Islet of Langerhans (tissue), 1 donor: ENCODE measurements at regions not wholly inside any gene's neighbourhood (a gene's known extent, or its start where the extent isn't known, plus 50 kb on each side); places are given as distances from the start of the nearest gene placed in this dataset.
A peak's percentile ranks its signal among the peaks of the same experiment; 100 is the strongest.

Experiments
- FAIRE-seq: peaks from one replicate; lab custom pipeline; 2011; peaks lifted over from hg19 to GRCh38; lab: Jason Lieb, UNC

DNA sequence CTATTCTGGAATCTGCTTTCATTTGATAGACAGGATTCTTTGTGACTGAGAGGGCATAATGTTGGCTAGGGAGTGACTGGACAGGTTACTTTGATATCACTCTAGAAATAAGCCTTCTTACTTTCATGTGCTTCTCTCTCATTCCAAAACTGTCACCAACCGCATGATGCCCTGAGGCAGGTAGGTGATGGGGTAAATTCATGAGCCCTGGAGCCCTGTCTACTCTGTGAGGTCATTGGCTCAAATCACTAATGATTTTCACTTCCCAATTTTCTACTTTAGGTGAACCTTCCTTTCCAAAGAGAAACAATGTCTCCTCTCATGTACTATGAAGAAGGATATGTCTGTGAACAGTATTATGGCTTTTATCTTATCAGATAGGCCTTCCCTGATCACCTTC, 596.7 kb downstream of the TUSC7 start:
- no peak for FAIRE-seq

DNA sequence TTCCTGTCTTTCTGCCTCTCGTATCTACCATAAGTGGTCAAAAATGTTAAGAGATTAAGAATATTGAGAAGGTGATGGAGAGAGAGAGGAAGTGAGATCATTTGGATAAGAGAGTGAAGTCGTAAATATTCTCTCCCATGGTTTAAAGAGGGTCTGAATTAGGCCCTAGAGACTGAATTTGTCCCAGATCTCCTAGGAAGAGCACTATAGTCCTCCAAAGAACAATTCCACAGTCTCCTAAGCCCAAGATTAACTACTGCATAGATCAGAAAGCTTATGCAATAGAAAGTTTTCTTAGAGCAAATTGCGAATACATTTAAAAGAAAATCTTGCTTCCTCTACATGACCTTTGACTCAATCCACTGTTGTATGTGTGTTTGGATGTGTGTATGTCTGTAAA, 598.8 kb downstream of the TUSC7 start:
- FAIRE-seq = no peak

DNA sequence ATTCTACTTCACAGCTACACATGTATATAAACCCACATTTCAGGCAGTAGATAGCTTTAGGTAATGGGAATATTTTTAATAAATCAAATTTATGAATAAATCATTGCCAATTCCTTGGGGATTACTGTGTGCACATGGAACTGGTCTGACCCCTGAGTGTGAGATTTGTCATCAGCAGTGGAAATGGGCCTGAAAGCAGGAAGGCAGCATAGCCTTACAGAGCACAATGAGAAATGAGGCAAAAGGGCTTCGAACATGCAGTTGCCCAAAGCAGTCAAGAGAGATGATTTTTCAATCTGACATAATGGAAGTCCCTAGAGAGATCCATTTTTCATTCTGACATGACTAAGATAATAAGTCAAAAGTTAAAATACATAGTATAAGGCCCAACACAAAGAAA, 599.2 kb downstream of the TUSC7 start:
- no peak for FAIRE-seq

DNA sequence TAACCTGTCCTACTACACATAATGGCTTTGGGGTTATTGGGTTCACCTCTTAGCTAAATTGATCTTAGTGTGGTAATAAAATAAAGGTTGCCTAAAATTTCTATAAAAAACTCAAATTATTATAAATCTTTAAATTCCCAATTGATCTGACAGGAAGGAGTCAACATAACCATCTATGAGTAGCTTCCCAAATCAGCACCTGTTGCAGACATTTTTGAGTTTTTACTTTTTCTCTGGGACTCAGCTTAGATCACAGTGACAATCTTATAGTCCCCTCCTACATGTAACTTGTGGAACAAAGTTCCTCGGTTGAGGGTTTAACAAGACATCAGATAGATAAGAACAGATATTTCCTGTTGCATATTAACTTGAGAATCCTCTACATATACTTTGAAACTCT, 601.0 kb downstream of the TUSC7 start:
- FAIRE-seq = no peak

DNA sequence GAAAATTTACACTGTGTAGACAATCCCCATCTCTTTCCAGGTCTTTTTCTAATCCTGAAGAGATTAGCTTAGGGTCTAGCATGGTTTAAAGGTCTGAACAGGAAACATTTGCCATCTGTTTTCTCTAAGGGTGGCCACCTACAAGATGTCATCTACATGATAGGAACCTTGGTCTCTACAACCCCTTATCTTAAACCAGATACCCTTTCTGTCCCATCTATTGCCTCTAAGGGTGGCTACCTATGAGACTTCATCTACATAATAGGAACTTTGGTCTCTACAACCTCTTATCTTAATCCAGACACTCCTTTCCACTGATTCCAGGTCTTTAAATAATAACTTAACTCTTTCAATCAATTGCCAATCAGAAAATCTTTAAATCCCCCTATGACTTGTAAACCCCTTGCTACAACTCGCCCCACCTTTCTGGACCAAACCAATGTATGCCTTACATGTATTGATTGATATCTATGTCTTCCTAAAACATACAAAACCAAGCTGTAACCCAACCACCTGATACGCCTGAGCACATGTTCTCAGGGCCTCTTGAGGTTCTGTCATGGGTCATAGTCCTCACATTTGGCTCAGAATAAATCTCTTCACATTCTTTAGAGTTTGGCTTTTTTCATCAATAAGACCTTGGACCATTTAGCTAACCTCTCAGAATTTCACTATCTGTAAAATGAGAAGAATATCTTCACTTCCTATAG, 605.0 kb downstream of the TUSC7 start:
- no peak for FAIRE-seq

DNA sequence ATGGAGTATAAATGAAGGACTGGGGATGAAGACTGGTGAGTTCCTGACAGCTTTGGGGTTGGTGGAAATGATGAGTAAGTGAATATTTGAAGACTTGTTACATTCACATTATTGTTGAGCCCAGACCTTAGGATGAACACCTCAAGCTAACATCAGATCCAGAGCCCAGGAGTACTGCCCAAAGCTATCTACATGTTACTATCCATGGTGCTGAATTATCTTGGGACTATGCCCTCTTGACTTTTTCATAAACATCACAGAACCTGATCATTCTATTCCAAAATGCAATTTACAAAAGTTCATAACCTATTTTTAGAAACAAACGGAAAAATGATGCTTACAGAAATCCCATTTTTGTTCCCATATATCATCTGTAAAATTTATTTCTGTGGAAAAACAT, 613.3 kb downstream of the TUSC7 start:
- FAIRE-seq = no peak

DNA sequence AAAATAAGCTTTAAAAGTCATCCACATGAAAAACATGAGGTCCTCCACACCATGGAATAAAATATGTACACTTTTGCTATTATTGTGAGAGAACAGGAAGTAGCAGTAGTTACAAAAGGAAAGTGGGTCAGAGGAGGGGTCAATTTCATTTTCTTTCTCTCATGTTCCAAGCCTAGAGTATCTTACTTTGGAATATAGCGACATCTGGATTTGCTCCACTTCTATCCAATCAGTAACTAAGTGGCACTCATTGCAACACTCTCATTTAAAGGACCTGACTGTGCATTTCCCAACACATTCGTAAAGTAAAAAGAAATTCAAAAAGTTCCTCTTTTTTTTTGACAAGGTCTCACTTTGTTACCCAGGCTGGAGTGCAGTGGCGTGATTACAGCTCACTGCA, 637.3 kb downstream of the TUSC7 start:
- no peak for FAIRE-seq

DNA sequence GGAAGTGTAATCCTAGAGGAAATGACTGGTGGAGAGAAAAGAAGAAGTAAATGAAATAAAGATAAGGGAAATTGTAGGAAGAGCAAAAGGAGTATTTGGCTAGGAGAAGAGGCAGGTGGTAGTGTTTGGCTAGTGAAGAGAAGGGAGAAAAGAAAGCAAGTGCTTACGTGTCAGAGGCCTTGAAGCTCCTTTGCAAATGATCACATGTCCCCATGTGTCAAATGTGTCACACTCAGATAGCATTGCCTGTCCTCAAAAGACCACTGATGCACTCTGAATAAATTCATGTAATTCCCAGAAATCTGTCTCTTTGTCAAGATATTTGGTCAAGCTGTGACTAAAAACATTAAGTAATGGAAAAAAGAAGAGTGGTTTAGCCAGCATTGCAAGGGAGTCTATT, 639.3 kb downstream of the TUSC7 start:
- no peak for FAIRE-seq

DNA sequence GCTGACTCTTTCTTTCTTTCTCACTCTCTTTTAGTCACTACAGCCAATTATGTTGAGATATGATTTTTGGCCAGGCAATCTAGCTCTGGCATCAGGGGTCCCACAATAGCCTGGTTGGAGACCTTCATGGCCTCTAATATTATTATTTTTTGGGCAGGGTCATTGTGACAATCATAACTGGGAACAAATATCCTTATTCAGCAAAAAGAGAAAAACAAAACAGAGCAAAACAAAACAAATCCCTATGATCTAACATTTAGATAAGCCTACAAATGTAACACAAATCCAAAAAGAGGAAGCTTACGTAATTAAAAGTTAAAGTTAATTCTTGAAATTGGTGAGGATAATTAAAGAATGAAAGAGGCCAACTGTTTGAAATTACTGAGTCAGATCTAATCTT, 640.0 kb downstream of the TUSC7 start:
- FAIRE-seq = no peak

DNA sequence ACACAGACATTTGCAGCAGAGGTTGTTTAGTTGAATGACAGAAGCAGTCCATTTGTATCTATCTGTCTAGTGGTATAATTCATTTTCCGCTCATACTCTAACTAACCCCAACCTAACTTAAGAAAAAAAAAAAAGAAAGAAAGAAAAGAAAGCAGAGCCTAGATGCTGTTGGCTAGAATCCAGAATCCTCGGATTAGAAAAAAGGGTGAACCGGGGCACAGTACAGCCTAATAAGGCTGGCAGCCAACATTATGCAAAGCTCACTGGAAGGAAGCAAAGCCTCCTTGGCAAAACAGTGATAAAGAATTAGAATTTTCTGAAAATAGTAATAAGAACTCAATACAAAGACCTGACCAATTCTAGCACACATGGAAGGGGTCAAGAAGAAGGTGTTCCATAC, 640.8 kb downstream of the TUSC7 start:
- no peak for FAIRE-seq

DNA sequence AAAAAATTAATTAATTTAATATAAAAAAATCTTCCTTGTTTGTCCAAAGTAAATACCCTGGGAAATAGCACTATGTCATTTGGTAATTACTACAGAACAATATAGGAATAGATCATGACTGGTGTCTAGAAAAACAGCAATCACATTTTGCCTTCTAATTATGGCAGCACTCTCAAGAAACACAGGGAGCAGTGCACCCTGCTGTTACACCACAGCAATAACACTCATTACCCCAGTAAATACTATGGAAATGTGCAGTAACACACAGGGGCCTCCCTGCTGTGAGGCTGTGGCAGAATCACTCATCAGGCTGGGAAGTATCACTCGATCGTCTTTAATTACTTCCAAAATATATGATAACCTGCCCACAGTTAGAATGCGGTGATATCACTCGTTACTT, 646.0 kb downstream of the TUSC7 start:
- peak; percentile 62 for FAIRE-seq

DNA sequence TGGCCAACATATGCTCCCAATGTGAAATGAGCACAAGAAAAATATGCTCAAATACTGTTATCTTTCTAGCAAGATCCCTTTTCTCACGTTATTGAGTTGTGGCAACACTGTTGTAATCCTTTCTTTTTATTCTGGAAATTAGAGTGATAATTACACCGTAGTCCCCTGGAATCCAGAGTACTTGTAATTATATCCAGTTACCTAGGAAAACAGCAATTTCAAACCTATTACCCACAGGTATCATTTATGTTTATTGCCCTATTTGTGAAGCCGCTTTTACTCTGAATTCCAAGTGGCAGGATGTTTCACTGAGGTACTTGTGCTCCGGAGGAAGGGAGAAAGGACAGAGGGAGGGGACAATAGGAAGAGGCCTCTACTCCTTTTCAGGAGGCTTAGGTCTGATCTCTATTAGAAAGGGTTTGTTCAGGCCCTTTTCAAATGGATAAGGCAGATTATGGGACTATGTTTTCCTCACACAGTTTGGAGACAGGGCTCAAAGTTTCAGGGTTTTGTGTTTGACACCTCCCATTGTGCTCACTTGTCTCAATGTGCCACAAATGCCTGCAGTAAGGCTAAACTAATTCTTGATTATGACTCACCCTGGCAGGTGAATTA, 646.6 kb downstream of the TUSC7 start:
- FAIRE-seq = no peak

DNA sequence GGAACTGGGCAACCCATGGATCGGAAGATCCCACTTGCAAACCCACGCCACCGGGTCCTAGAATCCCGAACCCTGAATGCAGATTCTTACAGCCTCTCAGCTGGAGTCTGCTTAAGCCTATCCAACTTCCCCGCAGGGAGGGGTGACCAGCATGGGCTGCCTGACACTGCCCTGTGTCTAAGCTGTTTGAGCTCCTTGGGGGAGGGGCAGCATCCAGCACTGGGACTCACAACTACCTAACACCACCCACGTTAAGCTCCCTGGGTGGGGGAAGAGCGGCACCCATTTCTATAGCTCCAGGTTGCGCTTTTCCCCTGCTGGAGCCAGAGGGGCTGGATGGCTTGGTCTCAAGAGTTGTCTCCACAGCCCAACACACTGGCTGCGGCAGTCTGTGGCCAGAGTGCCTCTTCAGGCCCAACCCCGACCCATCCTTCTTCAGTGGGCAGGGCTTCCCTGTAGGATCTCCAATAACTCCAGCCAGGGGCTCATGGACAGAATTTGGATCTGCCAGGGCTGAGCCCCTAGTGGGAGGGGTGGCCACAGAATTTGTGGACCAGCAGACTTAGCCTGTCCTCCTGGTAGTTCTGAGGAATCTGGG, 649.2 kb downstream of the TUSC7 start:
- FAIRE-seq = no peak

DNA sequence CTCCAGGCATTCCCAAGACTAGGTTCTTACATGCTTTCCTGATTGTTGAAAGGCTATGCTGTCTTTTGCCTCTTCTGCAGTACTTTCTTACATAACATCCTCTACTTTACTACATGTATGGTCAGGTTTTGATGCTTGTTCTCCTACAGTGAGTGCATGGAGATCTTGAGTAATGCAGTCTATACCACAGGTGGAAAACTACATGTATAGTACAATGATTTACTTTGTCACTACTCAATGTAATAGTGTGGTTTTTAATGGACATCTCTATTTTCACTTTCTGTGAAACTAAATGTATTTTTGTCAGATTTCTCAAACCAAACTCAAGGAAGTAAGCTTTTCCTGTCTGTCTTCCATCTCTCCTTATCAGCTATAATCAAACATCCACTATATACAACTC, 657.0 kb downstream of the TUSC7 start:
- no peak for FAIRE-seq

DNA sequence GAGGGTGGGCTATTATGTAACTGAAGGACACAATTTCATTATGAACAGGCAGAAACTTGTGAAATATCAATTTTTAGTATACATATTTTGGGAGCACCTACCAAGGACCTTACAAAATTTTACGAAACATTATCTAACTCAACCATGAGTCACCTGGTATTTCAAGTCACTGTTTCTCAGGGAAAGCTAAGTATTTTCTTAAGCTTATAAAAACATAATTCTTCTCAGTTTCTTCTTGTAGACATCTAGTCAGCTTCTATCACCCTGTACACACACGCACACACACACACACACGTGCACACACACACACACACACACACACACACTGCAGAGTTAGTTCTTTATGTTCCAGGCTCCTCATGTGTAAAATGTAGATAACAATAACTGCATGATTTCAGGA, 658.3 kb downstream of the TUSC7 start:
- no peak for FAIRE-seq

DNA sequence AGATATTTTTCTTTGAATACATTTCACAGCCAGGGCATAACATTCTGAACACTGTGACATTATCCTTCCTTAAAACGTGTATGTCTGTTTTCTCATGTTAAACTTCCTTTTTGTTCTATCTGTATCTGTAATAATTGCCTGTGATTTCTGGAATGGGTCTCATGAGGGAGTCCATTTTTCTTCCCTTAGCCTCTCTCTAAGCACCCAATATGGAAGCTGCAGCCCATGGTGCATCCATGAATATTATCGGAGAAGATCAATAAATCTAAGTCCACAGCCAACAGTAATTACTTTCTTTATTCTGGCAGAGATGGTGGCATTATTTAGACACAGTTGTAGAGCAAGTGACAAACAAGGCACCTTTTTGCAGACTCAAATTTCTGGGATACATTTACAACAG, 671.1 kb downstream of the TUSC7 start:
- no peak for FAIRE-seq

DNA sequence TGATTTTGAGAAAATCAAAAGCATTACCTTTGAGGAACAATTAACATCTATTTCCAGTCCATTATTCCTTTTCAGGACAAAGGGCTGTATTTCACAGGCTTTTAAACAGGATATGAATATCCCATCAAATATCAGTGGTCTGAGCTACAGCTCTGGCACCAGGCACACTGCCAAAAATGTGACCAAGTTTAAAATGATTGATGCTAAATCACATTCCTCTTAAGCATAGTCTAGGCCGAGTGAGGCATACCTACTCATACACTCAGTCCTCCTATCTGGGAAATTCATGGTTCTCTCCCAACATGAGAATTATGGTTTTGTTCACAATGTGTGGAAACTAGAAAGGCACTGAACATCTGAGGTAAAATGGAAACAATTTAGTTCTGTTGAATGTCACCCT, 683.5 kb downstream of the TUSC7 start:
- no peak for FAIRE-seq

DNA sequence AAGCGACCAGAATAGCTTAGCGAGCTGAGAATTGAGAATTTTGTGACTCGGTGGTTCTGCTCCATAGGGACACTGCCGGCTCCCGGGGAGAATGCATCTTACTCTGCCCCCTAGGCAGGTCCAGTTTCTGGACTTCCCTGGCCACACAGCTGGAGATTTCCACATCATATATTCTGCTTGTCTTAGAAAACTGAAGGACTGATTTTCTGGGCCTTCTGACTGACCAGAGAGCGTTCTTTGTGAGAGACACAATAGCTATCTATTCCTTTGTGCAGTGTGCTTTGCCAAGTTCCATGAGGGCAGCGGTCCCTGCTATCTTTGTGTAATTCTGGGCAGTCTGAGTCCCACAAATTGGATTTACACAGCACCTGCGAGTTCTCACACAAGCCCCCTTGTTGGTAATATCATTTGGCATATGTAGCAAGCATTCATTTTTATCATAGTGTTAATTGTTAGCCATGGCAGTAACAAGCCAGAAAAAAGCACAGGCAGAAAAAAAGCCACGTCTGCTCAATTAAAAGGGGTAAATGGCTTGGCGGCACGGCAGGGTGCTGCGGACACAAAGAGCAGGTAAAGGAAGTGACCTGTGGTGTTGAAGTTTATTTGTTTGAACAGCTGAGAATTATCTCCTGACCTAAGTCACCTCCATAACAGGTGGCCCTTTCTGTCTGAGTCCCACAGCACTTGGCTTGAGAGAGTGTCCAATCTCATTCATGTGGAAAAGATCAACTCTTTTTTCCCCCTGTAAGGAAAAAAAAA, 688.7 kb downstream of the TUSC7 start:
- peak; percentile 36 for FAIRE-seq

DNA sequence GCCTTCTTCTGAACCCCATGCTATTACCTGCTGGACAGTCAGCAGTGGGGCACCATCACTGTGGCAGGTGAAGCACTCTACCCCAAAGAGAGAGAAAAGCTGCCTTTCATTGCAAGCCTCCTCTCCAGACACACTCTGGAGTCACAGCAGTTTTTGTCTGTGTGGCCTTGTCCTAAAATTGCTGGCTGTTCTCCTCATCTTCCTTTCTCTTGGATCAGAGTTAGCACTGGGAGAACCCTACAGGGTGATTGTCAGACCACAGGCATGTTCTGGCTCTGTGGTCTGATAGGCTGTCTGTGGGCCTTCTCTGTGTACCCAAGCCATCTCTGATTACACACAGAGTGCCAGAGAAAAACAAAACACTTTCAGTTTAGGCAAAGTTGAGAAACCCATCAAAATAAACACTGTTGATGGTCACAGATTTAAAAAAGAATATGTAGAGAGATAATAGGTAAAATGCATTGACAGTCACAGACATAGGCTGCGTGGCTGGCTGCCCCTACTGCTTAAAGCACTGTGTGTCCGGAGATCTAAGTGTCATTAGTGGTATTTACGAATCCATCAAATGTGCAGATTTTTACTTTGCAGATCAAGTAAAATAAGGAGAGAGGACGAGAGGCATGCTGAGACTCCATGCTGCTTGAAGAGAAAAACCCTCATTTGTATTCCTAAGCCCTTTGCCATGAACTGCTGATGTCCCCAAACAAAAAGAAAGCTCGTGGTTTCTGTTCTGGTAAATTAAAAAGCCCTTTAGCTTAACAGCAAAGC, 689.9 kb downstream of the TUSC7 start:
- no peak for FAIRE-seq

DNA sequence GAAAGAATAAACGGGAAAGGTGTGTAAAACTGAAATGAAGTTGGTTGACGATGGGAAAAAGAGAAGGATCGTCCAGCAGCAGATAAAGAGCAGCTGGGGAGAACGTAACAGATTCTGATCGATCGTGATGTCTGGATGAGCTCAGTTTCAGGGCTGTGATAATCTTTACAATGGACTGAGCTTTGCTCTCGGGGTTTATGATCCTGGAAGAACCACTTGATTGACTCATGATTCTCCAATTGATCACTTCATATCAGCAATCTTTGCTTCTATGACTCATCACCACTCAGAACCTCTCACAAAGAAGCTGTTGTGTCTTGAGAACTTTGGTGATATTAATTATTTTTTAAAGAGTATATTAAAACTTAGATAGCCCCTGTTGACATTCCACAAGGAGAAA, 690.7 kb downstream of the TUSC7 start:
- FAIRE-seq = peak; percentile 24

DNA sequence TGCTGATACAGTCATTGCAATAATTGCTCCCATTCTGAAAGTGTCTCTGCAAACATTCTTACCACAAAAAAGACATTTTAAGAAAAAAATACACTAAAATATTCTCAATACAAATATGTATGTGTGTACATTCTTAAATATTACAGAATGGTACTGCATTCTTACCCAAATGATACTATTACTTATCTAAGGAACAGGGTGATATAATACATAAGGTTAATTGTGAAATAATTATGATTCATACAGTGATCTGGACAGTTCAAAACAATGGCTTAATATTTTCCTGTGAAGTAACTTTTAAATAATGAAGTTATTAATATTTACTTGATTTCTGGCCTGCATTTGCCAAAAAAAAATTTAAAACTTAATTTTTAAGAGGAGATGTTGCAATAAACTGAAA, 694.6 kb downstream of the TUSC7 start:
- FAIRE-seq = no peak

DNA sequence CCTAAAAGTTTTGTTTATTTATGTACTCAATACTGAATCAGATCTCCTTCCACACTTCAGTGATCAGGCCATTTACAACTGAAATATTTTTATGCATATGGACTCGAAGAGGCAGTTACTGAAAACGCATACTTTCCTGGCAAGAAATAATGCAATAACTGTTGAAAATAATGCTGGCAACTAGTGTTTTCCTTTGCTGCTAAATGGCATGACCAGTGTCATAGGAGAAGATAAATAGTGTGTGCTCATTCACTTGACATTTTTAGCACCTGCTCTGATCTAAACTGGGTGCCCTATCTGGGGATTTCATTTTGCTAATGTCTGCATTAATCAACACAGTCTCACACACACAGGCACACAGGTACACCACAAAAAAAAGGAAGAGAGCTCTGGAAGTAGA, 695.2 kb downstream of the TUSC7 start:
- FAIRE-seq = peak; percentile 95

DNA sequence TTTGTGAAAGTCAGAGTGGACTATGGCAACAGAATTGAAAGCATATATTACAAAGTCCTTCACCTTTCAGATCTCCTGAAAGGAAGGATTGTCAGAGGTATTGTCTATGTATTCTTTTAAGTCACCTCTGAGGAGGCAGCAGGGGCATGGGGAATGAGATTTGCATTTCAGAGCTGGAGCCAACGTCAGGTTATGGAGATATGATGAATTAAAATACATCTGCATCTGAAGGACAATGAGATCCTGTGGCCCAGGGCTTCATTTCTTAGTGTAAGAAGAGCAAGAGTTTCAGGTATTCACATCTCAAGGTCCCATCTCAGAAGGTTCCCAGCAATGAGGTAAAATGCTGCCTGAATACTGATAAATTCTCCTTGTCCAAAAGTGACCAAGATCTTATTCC, 695.8 kb downstream of the TUSC7 start:
- no peak for FAIRE-seq
